ENCODE measurements at regions not wholly inside any gene's neighbourhood (a gene's known extent, or its start where the extent isn't known, plus 50 kb on each side); places are given as distances from the start of the nearest gene placed in this dataset.

DNA sequence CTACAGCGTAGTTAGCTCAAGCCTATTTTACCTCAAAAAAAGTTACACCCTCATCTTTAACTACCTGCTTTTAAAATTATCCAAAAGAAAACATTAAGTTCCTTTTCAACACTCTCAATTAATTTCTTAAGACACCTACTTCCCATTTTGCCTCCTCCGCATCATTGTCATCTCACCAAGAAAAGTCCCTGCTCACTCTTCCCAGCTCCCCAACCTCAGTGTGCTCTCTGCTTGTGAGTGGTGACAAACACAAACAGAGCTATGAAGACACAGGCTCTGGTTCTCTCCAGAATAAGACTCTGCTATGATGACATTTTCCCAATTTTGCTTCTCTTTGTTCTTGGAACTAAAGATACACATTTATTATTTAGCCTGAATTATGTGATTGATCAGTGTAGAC, 385.1 kb upstream of the HTR2A start:
- no peak overlapping the region for H2BK15ac ChIP-seq (ENCODE audit: low read depth, low read length)
- H3K27ac ChIP-seq (ENCODE audit: insufficient read depth, low read length): no peak overlapping the region
- no peak overlapping the region for H3K18ac ChIP-seq (ENCODE audit: low read depth, low read length)
- no peaks in the 10 kb centered on the region for H3K9me1 ChIP-seq (ENCODE audit: insufficient read depth, low read length)
- ATAC-seq (ENCODE audit: low read depth) (no peak), DNase-seq (no peak)
- H3K23ac ChIP-seq (ENCODE audit: low read depth, low read length): no peak overlapping the region
- H4K91ac ChIP-seq (ENCODE audit: insufficient read depth, low read depth, low read length): no peak overlapping the region
- H2BK120ac ChIP-seq (ENCODE audit: low read depth, low read length): no peak overlapping the region
- in situ Hi-C loops (cut with MboI; ENCODE audit: low sequenced_read_pairs) (no loop called here), intact Hi-C loops (cut with micrococcal nuclease) (no loop called here), dilution Hi-C loops (cut with HindIII; ENCODE audit: low sequenced_read_pairs, unreplicated experiment) (no loop called here)
- H3K9ac ChIP-seq (ENCODE audit: low read depth, low read length): no peak overlapping the region
- WGBS, 2 experiments (ENCODE audit: extremely low coverage in 2 of 2, insufficient read length in 1 of 2): 100% methylated on average over 1 of the region's 2 CpGs
- no peaks in the 10 kb centered on the region for H4K20me1 ChIP-seq (ENCODE audit: insufficient read depth, low read length)
- no peaks in the 10 kb centered on the region for H3K79me1 ChIP-seq (ENCODE audit: low read depth in 1 of 2, low read length in 2 of 2)
- no peak overlapping the region for H4K5ac ChIP-seq (ENCODE audit: low read depth, low read length)
- no peak overlapping the region for H3K4me2 ChIP-seq (ENCODE audit: low read depth, low read length)
- H3K56ac ChIP-seq (ENCODE audit: extremely low read depth, insufficient read depth, low read length): no peak overlapping the region
- no peaks in the 10 kb centered on the region for H3K36me3 ChIP-seq (ENCODE audit: control insufficient read depth, insufficient read depth, low read length)
- ChIA-PET POLR2A (ENCODE audit: unreplicated experiment) (no interaction called here), CTCF (no interaction called here)
- H3K27me3 ChIP-seq (ENCODE audit: control insufficient read depth, insufficient read depth, low read length): no peaks in the 10 kb centered on the region
- no peak overlapping the region for H3K4me3 ChIP-seq (ENCODE audit: insufficient read depth, low read depth, low read length)
- TF ChIP-seq MXI1 (IDR thresholded peaks at IDR 0.05; ENCODE audit: borderline replicate concordance, low read depth, low read length) (no peak), CHD1 (IDR thresholded peaks at IDR 0.05; ENCODE audit: low read depth, low read length) (no peak)
- no peak overlapping the region for H4K8ac ChIP-seq (ENCODE audit: low read depth in 2 of 2, low read length in 2 of 2)
- H3K14ac ChIP-seq (replicated peaks; ENCODE audit: low read depth, low read length): no peak overlapping the region
- no peak overlapping the region for H2AFZ ChIP-seq (replicated peaks; ENCODE audit: low read length, poor library complexity)
- H2BK5ac ChIP-seq (ENCODE audit: low read depth, low read length, poor library complexity, severe bottlenecking): no peak overlapping the region
- H2AK5ac ChIP-seq (ENCODE audit: low read depth, low read length): no peak overlapping the region
- no peak overlapping the region for H2AK9ac ChIP-seq (replicated peaks; ENCODE audit: low read depth, low read length, poor library complexity)
- no peak overlapping the region for H3K4ac ChIP-seq (ENCODE audit: low read depth, low read length)
- no peak overlapping the region for H2BK20ac ChIP-seq (ENCODE audit: low read depth, low read length)
- no peaks in the 10 kb centered on the region for H3K9me3 ChIP-seq (ENCODE audit: control insufficient read depth, insufficient read depth, low read length)
- no TSS peak for BruUV-seq (replicated peaks)
- peaks cover under 1% of the 10 kb centered on the region; the same call in 1 of the 2 replicates for H3K4me1 ChIP-seq (ENCODE audit: control insufficient read depth, insufficient read depth, low read length)
